GM19043 (cell line): ENCODE measurements at regions not wholly inside any gene's neighbourhood (a gene's known extent, or its start where the extent isn't known, plus 50 kb on each side); places are given as distances from the start of the nearest gene placed in this dataset.
"Not testable (repeated sequence)": the region's sequence is repeated elsewhere in the genome, so short reads cannot be mapped to it uniquely, and the experiment has no call there.

Experiments used
- ATAC-seq: cut with Tn5 transposase; IDR thresholded peaks from one replicate; pipeline ENCODE4 v1.9.1; 2021; ENCODE audit warnings: low read depth; ENCODE audit not compliant: unreplicated experiment

DNA sequence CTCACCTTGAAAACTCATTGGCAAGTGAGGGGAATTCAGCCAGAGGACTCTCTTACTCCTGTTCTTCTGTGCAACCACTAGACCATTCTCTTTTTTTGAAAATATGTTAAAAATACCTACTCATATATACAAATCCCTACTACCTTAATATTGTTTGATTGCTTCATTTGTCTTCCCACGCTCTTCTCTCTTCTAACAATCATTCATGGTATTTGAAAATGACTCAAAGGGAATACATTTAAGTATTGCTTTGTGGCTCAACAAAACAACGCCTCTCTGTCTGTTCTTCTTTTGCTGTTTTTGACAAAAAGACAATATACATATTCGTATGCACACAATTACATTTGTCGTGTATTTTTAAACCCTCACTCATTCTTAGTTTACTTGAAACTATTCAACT, 589.4 kb downstream of the ANKRD50 start:
- ATAC-seq, result no peak

DNA sequence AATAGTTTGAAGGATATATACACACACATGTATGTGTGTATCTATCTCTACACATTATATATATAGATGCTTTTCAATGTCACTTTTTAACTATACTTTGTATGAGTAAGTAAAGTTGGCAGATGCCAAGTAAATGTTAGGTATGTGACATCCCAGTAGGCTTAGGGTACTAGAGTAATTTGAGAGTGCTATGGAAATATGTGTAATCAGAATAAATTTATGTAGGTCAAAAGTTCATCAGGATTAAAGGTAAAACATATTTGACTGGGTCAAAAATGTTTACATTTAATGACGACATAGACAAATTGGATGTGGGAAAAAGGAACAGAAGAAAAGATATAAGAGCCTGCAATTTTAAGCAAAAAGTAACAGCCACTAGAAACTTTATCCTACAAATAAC, 588.8 kb downstream of the ANKRD50 start:
- no peak for ATAC-seq

- ATAC-seq, result not testable (repeated sequence)
Measured at GRCh38 chr4:124131324-124131723, 581.2 kb downstream of the ANKRD50 start.

DNA sequence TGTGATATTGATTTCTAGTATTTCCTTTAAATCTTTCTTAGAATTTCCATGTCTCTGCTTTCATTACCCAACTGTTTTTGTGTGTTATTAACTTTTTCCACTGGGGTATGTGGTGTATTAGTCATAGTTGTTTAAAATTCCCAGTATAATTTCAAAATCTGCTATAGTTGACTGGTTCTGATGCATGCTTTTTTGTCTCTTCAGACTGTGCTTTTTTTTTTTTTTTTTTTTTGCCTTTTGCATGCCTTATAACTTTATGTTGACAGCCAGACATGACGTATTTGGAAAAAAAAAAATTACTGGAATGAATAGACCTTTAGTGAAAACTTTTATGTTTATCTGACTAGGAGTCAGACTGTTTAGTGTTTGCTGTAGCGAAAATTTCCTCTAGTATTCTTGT, 580.4 kb downstream of the ANKRD50 start:
- no peak for ATAC-seq

DNA sequence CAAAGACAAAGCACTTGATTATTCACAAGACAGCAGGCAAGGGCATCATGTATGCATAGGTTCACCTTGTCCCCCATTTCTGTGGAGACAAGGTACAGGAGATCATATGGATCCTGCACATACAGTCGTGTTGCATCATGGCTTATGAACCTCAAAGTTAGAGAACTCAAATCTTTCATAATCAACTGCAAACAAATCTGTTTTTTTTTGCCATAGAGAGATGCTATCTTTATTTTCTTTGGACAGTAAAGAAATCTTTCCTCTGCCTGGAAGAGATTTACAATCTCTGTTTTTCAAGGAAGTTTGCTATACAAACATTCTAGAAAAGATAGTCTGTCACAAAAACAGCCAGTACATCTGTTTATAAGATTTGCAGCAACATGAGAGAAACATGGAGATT, 578.8 kb downstream of the ANKRD50 start:
- ATAC-seq, result no peak

- no peak for ATAC-seq
Measured at GRCh38 chr4:124135409-124135813, 577.1 kb downstream of the ANKRD50 start.

DNA sequence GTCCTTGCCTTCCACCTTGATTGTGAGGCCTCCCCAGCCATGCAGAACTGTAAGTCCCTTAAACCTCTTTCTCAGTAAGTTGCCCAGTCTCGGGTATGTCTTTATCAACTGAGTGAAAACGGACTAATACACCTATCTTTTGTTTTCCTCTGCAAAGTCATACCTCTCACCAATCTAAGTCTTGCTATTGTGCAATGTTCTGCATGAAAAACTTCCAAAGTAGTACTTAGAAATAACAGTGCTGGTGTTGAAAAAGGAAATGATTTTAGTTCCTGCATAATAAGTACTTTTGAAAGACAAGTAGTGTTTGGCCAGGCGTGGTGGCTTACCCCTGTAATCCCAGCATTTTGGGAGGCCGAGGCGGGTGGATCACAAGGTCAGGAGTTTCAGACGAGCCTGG, 573.5 kb downstream of the ANKRD50 start:
- ATAC-seq, result no peak

- ATAC-seq, result no peak
Measured at GRCh38 chr4:124143632-124144031, 568.9 kb downstream of the ANKRD50 start.

GRCh38 chr4:124144238-124144654, 568.3 kb downstream of the ANKRD50 start:
- ATAC-seq, result no peak

GRCh38 chr4:124146068-124146467, 566.5 kb downstream of the ANKRD50 start:
- no peak for ATAC-seq

GRCh38 chr4:124151031-124151430, 561.5 kb downstream of the ANKRD50 start:
- no peak for ATAC-seq

- no peak for ATAC-seq
Measured at GRCh38 chr4:124152132-124152531, 560.4 kb downstream of the ANKRD50 start.

DNA sequence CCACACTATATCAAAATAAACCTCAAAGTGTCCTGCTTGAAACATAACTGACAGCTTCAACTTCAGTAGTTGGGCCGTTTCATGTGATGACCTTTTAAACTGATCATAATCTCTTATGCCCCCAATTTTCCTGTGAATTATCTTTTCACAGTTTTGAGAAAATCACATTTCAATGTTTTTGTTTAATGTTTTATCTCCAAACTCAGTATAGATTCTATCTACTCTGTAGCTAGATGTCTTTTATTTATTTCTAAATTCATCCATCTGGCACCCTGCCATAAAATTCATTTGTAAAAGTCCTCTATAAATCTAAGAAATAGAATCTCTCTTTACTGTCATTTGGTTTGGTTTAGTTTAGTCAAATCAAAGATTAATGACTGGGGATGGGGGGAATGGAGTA, 557.3 kb downstream of the ANKRD50 start:
- ATAC-seq, result no peak

DNA sequence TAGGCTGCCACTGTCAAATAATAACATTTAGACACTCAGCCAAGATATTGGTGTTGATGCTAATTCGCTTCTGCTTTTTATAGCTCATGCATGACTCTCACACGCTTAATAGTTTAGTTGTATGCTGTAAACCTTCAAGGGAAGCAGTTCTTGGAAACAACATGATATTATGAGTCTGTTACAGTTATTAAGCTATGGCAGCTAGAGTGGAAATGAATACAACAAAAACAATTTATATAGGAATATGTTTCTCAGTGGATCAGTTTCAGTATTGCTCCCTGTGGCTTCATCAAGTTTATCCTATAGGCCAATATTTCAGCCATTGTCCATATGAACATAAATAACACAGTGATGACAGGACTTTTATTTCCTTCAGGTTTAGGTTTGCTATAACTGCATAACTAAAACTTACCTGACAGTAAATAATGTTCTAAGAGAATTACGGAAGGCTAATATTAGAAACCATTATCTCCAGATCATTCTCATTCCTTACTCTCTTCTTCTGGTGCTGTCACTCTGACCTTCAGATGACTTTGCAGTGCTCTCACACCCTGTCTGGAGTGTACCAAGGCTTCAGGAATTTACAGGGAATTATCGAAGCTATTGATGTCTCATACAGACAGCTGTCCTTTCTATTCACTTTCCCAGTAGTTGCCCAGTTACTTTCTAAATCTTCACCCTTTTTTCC, 555.0 kb downstream of the ANKRD50 start:
- ATAC-seq, result no peak

DNA sequence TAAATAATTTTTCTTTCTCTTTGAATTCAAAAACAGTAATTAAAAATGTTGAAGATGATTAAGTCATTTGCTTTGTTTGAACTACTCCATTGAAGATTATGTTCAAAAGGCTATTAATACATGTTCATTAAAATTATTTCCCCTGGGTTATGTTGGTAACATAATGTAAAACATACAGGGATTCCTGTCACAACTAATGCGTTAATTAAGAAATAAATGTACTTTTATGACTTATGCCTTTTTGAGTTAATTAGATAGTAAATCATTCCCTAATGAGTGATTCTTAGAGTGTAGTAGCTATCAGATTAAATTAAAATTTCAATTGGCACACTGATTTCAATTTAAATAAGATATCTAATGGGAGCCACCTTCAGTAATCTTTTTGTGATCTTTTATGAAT, 549.1 kb downstream of the ANKRD50 start:
- ATAC-seq, result no peak

DNA sequence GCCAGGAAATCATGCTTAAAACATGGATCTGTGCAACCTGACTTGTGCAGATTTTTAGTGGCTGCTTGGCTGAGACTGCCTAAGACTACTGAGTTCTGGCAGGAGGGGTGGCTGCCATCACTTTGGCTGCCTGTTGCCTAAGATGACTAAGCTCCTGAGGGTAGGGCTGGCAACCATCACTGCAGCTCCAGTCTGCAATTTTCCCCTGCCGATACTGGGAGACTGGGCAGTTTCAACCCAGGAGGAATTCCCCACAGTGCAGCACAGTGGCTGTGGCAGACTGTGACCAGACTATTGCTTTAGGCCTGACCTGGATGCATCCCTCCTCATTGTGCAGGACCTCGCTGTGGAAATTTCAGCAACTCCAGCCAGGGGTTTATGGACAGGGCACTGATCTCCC, 544.9 kb downstream of the ANKRD50 start:
- ATAC-seq, result no peak

DNA sequence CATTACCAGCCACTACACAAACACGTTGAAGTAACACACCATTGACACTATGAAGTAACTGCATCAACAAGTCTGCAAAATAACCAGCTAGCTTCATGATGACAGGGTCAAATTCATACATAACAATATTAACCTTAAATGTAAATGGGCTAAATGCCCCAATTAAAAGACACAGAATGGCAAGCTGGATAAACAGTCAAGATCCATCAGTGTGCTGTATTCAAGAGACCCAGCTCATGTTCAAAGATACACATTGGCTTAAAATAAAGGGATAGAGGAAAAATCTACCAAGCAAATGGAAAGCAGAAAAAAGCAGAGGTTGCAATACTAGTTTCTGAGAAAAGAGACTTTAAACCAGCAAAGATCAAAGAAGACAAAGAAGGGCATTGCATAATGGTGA, 543.0 kb downstream of the ANKRD50 start:
- ATAC-seq, result not testable (repeated sequence)

DNA sequence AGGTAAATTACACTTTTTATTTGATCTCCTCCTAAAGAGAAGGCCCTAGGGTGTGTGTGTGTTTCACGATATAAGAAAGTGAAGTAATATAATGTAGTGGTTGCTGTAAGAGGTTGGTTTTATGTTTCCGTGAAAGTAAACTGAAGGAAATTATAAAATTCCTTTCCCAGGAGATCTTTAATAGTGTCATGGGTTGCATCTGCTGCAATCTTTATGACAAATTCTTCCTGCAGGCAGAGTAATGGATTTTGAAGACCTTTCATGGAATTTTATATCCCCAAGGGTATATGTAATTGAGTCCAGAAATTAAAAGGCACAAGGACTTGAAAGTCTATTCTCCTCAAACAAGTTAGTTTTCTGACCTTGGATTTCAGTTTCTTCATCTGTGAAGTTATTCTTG, 538.6 kb downstream of the ANKRD50 start:
- ATAC-seq, result no peak

GRCh38 chr4:124177647-124178425, 534.7 kb downstream of the ANKRD50 start:
- ATAC-seq, result no peak

- no peak for ATAC-seq
Measured at GRCh38 chr4:124178449-124179021, 534.0 kb downstream of the ANKRD50 start.

DNA sequence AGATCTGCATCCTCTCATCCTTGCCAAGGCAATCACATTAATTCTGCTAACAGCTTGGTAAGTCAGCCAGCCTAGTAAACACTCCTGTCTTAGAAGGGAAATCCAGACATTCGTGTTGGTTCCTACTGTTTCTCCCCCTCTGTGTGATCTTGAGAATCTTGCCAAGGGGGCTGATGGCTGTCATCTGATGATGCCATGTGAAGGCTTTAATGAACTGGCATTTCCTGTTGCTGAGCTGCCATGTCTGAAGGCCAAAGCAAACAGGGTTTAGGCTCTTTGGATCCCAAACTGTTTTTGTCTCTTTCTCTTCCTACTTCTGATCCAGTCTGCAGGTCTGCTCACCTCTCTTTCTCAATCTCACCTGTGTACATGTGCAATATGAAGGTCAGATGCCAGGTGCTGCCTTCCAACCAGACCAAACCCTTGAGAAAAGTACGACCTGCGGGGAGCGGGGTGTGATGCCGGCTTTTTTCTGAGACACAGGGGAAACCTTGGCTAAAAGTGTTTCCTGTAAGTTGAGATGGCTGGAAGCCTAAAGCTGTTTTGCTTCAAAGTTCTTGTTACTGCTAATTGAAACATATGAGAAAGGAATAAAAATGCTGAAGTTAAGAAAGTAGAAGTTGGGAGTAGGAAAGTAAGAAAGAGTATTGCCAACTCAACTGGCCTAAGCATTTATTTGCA, 532.9 kb downstream of the ANKRD50 start:
- no peak for ATAC-seq
